GM19452 (cell line): ENCODE measurements at regions not wholly inside any gene's neighbourhood (a gene's known extent, or its start where the extent isn't known, plus 50 kb on each side); places are given as distances from the start of the nearest gene placed in this dataset.

Experiments used
- ATAC-seq: cut with Tn5 transposase; IDR thresholded peaks from one replicate; pipeline ENCODE4 v1.9.1; 2021; ENCODE audit not compliant: unreplicated experiment

DNA sequence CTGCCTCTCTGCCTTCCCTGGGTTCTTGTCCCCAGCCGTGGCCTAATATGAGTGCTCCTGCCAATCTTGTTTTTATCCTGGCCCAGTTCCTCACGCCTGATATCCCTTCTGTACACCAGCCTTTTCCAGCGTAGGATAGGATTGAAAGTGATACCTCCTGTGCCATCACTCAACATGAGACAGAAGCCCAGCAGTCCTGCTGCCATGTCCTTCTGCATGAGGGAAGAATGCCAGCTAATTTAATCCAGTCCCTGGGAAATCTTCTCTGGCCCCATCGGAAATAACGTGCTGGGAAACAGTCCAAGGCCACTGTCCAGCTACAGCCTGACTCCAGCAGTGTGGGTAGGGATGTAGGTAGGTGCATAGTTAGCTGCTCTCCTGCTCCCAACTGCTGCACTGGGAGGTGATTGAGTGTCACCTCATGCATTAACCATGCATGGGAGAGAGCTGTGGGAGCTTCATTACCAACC, 92.0 kb upstream of the TPM1 start:
- no peak for ATAC-seq

DNA sequence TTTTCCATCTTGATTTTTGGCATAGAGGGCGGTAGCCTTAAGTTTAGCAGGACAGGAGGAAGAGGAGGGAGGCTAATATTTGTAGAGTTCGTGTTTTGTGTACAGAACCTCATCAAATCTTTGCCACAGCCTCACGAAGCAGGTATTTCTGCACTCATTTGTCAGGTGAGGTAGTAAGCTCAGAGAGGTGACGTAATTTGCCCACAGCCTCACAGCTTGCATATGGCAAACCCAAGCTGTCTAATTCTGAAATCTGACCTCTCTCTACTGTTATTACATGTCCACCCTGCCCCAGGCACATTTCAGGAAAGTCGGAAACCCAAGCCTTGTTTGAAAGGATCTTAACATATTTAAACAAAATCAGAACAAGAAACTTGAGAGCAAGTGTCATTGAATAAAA, 91.1 kb upstream of the TPM1 start:
- ATAC-seq, result no peak

DNA sequence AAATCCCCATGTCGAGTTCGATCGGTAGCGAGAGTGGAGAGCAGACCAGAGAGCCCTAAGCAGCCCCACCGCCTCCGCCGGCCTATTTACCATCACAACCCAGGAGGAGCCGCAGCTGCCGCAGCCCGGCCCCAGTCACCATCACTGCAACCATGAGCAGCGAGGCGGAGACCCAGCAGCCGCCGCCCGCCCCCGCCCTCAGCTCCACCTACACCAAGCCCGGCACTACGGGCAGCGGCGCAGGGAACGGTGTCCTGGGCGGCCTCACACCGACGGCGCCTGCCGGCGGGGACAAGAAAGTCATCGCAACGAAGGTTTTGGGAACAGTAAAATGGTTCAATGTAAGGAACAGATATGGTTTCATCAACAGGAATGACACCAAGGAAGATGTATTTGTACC, 89.5 kb upstream of the TPM1 start:
- no peak for ATAC-seq

DNA sequence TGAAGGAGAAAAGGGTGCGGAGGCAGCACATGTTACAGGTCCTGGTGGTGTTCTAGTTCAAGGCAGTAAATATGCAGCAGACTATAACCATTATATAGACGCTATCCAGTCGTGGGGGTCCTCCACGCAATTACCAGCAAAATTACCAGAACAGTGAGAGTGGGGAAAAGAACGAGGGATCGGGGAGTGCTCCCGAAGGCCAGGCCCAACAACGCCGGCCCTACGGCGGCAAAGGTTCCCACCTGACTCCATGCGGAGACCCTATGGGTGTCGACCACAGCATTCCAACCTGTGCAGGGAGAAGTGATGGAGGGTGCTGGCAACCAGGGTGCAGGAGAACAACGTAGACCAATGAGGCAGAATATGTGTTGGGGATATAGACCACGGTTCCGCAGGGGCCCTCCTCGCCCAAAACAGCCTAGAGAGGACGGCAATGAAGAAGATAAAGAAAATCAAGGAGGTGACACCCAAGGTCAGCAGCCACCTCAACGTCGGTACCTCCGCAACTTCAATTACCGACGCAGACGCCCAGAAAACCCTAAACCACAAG, 89.0 kb upstream of the TPM1 start:
- no peak for ATAC-seq

DNA sequence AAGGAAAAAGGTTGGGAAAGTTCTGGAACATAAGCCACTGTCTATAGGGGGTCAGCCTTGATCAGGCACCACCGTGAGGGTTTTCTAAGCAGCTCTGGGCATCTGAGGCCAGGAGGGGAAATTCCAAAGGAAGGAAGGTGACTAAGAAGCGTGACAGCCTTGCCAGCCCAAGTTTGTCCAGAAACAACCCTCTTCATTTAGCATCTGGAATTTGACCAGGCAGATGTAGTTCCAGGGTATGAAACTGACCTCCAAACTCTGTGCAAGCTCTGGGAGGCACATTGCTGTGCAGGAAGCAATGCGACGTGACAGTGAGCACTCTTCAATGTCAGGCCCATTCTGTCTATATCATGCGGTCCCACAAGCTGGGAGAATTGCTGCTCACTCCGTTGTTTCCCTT, 85.4 kb upstream of the TPM1 start:
- ATAC-seq, result no peak

DNA sequence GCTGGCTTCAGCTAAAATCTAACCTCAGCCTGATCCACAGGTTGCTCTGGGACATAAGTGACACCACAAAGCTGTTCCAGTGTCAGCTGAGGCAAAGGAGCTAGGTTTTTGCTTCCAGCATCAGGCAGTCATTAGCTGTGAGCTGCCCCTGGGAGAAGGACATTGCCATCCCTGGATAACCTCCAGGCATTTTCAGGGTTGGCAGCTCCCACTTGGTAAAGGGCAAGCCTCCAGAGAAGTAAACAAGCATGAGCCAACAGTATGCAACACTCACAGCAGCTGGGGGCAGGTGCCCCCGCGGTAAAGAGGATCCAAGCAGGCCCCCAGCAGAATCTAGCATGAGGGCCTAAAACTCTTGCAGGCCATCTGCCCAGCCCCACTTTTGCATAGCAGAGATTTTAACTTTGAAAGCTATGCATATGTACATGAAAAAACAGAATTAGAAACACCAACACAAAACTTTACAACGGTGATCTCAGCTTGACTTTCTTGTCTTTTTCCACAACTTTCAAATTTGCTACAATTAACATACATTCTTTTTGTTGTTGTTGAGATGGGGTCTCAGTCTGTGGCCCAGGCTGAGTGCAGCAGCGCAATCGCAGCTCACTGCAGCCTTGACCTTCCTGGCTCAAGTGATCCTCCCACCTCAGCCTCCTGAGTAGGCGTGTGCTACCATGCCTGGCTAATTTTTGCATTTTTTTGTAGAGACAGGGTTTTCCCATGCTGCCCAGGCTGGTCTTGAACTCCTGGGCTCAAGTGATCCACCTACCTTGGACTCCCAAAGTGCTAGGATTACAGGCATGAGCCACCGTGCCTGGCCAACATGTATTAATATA, 83.8 kb upstream of the TPM1 start:
- no peak for ATAC-seq

DNA sequence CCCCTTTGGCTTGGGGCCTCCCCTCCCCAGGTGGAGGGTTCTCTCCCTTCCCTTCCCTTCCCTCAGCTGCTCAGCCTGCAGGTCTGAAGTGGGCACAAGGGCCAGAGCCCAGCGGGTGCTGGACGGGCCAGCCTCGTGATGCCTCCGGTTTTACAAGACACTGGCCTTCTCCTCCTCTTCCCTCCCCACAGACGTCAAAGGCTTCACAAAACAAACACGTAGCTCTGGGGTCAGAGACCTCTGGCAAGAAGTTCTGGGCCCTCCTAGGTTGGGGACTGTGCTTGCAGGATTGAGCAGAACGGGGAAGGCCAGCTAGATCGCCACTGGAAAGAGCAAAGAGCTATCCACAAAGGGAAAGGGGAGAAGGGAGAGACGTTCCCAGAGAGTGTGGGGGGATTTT, 81.4 kb upstream of the TPM1 start:
- ATAC-seq, result no peak

DNA sequence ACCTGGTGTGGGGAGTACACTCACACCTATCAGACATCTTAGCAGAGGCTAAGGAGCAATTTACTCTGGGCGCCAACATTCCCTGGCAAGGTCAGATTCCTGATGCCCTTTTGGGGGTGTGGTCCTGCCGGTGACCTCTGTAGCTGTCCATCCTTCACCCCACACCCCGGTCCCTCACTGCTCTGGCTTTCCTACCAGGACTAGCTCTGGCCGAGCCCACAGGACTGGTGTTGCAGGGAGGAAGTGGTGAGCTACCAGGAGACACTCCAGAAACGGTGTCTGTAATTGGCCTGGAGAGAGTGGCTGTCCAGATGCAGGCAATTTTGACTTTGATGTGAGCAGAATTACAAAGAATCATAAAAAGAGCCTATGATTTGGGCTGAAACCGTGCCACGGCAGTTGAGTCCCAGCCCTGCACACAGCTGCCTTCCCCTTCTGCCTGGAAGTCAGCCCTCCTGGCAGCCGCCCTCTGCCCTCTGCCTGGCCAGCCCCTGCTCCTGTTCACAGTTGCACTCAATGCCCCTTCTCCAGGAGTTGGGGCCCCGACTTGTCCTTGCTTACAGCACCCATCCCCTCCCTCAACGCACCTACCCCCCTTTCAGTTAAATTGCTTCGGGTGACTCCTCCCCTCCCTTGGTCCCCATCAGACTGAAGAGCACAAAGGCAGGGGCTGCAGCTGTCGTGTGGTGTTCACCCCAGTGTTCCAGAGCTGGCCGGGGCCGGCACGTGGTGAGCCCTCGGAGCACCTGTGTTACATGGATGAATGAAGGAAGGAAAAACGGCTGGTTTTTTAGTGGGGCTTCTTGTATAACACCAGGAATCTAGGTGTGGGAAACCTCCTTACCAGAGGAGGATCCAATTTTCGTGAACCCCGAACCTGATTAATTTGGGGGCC, 80.2 kb upstream of the TPM1 start:
- ATAC-seq, result no peak

DNA sequence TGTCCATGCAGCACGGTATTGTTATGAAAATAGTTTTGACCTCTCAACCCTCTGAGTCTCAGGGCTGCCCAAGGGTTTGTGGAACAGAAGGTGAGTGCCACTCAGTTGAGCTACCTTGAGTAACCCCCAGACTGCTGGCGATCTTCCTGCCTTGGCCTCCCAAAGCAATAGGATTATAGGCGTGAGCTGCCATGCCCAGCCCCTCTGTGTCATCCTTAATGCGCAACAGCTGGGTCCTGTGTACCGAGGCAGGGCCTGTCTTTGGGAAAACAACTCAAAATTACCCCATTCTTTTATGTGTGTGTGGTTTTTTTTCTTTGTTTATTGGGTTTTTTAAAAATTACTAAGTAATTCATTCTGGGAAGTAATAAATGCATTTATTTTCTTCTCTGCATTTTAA, 78.3 kb upstream of the TPM1 start:
- no peak for ATAC-seq

DNA sequence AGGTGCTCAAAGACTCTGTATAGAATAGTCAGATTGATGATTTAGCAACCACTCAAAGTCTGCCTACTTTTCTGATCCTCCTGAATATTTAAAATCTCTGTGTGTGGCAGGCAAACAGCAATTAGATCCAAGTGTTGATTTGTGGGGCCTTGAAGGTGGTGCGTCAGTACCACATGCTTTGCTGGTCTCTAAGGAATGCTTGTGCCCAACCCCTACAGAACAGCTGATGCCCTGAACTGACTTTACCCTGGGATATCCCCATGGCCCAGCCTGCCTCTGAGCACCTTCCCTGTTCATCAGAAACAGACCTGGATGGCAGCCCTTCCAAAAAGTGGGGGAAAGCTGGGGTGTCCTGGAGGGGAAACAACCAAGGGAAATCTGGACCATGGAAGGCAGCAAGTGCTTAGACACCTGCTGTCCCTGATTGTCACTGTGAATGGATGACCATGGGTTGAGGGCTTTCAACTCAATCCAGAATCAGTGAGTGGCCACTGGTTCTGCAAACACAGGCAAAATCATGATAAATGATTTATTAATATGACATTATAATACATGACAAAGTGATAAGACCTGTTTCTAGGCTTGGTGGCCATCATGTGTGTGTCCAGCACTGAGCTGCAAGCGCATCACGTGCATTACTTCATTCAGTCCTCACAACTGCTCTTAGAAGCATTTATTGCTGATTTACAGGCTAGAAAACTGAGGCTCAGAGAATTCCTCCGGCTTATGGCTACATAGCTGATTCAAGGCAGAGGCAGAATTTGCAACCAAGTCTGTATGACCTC, 76.1 kb upstream of the TPM1 start:
- ATAC-seq, result no peak

DNA sequence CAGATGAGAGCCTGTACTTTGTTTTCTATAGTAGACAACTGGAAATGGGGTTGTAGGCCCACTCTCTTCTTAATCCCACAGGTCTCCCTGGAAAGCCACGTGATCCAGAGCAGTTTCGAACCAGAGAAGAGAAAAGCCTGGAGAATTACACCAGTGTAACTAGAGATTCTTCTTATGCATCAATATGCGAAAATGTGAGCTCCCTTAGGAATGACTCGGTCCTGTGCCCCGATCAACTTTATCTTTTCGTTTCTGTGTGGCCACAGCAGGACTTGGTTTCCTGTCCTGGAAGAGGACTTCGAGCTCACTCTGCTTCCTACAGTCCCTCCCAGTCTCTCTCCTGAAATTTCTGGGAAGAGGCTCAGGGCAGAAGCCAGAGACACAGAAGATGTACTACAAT, 73.8 kb upstream of the TPM1 start:
- ATAC-seq, result no peak

DNA sequence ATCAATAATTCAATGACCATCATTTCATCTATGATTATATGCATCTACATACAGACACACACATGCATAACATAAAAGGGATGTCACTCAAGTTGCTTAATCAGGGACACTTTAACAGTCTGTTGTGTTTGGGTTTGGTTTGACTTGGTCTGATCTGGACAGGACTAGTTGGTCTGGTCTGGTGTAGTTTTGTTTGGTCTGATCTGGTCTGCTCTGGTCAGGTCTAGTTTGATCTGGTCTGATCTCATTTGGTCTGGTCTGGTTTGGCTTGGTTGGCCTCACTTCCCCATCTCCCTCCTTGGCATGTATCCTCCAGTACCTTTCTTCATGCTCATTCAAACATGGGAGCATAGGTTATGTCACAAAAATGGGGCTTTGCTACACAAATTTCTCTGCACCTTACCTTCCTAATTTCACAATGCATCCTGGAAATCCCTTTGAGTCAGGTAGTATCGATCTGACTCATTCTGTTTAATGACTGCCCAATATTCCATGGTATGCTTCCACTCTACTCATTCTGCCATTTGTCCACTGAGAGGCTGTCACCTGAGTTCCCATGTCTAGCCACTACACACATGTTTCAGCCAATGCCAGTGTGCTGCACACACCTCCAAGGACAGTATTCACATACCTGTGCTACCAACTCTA, 73.0 kb upstream of the TPM1 start:
- ATAC-seq, result no peak

DNA sequence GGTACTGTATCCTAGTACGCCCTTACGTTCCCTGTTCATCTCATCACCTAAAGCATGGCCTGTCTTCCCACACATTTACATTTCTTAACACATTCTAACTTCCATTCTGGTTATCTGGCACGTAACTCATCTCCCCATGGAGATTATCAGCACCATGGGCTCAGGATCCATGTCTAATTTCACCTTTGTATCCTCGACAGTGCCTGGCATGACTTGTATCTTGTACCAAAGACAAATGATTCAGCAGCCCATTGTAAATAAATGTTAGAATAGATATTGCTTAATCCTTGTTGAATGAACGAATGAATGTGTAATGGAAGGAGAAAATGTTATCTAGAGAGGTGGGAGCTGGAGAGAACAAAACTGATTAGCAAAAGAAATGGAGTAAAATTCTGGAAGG, 69.7 kb upstream of the TPM1 start:
- no peak for ATAC-seq

DNA sequence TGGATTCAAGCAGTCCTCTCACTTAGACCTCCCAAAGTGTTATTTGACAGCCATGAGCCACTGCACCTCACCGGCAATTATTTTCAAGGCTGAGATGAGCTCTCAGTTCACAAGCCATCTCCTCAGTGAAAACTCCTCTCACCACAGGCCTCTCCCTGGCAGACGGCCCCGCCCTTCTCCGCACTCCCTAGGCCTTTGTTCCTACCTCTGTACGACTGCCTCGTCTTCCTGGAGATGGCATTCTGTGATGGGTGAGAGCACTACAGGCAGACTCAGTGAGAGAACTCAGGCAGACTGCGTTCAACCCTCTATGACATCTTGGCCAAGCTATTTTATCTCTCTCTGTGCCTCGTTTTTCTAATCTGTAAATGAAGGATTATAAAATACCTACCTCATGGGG, 67.0 kb upstream of the TPM1 start:
- no peak for ATAC-seq

DNA sequence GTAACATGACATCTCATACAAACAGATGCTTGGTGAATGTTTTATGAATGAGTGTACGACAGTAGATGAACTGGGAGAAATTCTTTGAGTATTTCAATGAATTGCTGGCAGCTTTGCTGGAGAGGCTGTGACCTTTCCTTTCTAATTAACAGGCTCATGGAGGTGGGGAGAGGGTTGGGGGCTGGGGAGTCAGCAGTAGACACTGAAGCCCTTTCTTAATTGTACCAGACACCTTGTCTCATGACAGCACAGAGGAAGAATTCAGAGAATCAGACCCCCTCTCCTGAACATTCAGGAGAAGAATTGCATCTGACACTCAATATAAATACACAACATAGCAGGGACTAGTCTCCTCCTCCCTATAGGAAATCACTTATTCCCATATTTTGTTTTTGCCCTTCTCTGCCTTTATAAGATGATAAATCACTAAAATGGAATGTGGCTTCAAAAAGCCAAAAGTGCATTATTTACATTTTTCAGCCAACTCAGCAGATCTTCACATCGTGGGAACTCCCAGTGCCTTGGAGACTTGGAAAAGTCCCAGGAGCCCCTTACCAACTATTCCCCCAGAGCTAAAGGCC, 66.2 kb upstream of the TPM1 start:
- ATAC-seq, result no peak

DNA sequence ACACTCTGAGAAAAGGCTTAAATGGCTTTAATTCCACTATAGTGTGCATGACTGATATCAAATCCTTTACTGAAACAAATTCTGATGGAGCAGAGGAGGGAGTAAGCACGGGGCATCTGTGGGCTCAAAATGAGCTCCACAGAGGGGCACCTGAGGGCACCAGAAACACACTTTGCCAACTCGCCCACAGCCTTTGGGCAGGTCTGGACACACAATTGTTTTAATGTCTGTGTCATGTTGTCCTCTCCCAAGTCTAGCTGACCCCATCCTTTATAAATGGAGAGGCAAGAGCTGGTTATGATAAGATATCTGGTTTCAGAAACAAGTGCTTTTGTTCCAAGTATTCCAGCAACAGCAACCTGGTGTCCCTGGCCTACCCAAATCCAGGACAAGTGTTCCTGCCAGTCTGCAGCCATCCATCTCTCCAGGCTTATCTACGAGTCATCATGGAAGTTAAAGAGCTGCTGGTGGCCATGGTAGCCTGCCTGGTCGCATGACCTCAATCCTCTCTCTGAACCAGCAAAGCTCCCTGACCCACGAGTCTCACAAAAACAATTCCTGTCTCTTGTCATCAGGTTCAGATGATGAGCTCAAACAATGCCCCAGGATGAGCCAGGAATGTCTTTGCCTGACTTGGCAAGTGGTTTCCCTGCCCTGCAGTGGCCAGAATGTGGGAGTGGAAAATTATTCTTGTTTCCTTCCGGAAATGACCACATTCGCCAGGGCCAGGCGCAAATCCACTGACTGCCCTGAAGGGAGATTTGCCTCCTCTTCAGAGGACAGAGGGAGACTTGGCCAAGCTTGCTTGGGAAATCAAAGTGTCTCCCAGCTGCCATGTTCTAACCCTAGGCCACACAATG, 64.4 kb upstream of the TPM1 start:
- no peak for ATAC-seq

DNA sequence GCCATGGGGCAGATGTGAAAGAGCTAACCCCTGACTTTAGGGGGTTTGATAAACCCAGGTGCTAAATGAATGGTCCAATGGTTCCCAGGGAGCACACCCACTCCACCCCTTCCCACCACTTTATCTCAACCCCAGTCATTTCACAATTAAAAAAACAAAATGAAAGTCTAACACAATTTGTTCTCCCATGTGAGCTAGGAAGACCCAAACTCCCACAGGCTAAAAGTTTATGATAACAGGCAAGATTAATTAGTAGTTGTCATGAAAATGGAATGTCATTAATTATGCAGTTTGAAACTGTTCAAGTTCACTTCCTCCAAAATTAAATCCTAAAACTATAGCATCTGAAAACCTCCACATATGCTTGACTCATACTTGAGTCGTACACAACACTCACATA, 63.3 kb upstream of the TPM1 start:
- no peak for ATAC-seq

DNA sequence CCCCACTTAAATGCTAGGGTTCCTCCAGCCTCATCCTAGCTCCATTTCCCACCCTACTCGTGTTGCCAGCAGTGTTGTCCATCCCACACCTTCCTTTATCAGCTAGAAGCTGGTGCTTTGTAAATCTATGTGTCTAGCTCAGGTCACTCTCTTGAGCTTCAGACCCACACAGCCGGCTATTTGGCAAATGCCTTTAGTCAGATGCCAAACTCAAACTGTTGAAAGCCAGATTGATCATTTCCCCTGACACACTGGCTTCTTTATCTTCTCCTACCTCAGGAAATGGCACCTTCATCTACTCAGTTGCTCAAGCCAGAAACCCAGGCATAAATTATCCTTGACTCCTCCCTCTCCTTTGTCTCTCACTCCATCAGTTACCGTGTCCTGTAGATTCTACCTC, 61.5 kb upstream of the TPM1 start:
- no peak for ATAC-seq

DNA sequence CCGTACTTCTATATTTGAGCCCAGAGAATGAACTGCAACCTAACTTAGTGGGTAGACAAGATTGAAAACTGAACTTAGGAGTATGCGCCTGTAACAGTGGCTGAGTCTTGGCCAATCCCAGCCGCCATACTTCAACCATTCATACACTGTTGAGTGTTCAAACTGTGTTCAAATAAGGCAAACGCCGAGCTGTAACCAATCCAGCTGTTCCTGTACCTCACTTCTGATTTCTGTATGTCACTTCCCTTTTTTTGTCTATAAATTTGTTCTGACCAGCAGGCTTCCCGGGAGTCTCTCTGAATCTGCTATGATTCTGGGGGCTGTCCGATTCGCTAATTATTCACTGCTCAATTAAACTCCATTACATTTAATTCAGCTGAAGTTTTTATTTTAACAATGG, 58.6 kb upstream of the TPM1 start:
- no peak for ATAC-seq
